Activated naive CD4-positive, alpha-beta T cell treated with anti-CD3 and anti-CD28 coated beads, Interleukin-2, amount 50 U/mL, for 16 hours (primary cell): ENCODE measurements at regions not wholly inside any gene's neighbourhood (a gene's known extent, or its start where the extent isn't known, plus 50 kb on each side); places are given as distances from the start of the nearest gene placed in this dataset.
A peak's percentile ranks its signal among the peaks of the same experiment; 100 is the strongest.

Experiments used
- DNase-seq: peaks from one replicate; pipeline ENCODE4 v3.0.0-alpha.2; 2020

- no peak for DNase-seq
These were observed 345.3 kb upstream of the CD180 start for GRCh38 chr5:67541875-67542274.

- DNase-seq = no peak
These were observed 342.4 kb upstream of the CD180 start for GRCh38 chr5:67538855-67539506.

- no peak for DNase-seq
These were observed 341.0 kb upstream of the CD180 start for GRCh38 chr5:67537439-67538148.

- DNase-seq = no peak
These were observed 340.3 kb upstream of the CD180 start for GRCh38 chr5:67536866-67537265.

DNA sequence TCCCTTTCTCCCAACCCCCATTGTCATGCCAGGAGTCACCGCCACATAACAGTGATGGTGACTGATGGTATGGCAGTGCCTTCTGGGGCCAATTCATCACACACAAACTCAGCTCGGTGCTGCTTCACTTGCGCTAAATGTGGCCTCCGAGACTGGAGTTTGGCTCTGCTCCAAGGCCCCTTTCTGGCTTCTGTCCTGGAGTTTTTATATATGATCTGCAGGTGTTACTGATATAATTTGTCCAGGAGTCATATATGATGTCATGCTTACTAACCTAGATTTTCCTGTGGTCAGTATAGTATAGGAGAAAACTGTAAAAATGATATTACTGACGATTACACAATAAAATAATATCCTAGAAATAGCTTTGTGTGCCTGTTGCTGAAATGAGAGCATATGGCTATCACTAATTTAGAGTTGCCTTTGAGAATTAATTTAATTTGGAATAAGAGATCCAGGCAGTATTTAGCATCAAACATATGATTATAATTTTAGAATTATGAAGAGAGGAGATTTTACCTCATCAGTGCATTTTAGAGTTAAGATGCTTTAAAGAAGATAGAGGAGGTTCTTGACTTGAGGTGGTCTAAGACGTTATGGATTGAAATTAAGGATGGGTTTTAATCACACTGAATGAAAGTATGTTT is 334.1 kb upstream of the CD180 start:
- DNase-seq = no peak

DNA sequence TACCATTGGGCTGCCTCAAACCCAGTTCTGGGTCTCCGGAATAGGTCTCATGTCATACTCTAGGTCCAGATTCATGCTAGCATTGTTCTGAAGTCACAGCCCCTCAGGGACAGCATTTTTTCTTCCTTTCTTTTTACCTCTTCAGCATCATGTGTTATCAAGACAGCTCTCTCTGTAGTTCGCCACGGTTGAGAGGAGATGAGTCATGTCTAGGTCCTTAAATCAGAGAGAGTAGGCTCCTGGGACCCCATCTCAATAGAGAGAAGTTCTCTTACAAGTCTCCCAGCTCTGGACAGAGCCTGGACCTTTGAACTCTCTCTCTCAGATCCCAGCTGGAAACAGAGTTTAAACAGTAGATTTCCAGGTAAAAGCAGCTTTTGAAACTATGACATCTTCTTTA is 332.4 kb upstream of the CD180 start:
- DNase-seq = no peak

DNA sequence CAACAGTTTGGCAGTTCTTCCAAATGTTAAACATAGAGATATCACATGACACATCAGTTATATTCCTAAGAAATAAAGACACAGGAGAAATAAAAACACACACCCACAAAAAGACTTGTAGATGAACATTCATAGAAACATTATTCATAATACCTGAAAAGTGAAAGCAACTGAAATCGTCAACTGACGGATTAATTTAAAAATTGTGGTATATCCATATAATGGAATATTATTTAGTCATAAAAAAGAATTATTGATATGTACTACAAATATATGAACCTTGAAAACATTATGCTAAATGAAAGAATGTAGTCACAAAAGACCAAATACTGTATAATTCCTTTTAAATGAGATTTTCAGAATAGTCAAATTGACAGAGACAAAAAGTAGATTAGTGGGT is 330.2 kb upstream of the CD180 start:
- DNase-seq = no peak

GRCh38 chr5:67520161-67520908 is 323.7 kb upstream of the CD180 start:
- DNase-seq = no peak

- DNase-seq = no peak
These were observed 321.6 kb upstream of the CD180 start for GRCh38 chr5:67518227-67518626.

- no peak for DNase-seq
These were observed 320.5 kb upstream of the CD180 start for GRCh38 chr5:67516948-67517565.

DNA sequence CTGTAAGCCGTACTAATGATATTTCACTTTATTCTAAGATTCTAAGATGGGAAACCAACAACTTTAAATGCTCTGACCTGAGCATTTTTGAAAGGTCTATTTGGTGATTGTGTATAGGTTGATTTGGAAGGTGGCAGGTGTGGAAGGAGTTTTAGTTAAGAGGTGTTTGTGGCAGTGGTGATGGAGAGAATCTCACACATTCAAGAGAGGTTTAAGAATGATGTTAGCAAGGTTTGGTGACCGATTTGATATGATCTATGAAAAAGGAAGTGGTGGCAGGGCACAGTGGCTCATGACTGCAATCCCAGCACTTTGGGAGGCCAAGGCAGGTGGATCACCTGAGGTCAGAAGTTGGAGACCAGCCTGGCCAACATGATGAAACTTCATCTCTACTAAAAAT is 319.2 kb upstream of the CD180 start:
- no peak for DNase-seq

DNA sequence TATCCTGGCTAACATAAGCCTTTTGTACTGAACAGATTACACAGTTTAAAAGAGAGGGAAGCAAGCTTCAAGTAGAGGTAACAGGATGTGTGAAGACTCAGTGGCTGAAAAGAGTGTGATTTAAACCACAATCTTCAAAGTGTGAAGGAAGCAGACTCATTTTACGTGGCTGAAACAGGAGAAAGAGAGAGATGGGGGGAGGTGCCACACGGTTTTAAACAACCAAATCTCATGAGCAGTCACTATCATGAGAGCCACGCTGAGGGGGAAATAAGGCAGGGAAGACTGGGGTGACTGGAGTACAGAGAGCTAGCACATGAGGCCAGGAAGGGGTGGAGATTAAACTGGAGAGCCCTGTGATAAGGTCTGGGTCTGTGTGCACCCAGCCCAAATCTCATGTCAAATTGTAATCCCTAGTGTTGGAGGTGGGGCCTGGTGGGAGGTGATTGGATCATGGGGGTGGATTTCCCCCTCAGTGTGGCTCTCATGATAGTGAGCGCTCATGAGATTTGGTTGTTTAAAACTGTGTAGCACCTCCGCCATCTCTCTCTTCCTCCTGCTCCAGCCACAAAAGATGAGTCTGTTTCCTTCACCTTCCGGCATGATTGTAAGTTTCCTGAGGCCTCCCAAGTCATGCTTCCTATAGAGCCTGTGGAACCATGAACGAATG is 318.6 kb upstream of the CD180 start:
- DNase-seq = peak; percentile 24

DNA sequence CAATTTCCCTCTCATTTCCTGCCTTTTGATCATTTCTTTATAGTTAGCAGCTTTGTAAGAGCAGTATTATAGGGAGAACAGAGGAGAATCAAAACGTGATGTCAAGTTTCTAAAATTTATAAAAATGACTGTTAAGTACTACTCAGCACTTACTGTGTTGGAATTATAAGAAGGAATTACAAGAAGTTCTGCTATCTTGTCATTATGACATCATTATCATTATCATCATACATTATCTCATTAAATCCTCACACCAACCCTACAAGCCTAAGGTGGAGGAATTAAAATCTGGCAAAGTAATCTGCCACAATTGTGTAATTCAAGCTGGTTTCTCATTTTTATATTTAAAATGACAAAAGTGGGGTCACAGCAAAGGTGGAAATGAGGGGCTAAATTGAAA is 316.2 kb upstream of the CD180 start:
- DNase-seq = no peak

DNA sequence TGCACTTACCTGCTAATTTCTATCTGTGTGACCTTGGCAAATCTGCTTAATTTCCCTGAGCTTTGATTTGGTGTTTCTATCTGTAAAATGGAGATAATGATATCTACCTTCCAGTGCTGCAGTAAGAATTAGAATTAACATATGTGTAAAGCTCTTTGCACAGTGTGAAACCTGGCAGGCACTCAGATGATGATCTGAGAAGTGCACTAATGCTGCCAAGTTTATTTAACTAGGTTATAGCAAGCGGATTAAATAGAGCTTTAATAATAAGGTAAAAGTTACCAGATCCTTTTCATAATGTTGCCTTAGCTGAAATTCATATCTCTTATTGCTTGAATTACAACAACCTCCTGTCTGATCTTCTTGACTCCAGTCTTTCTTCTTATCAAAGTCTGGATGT is 315.3 kb upstream of the CD180 start:
- DNase-seq = no peak

GRCh38 chr5:67510204-67510603 is 313.6 kb upstream of the CD180 start:
- no peak for DNase-seq

DNA sequence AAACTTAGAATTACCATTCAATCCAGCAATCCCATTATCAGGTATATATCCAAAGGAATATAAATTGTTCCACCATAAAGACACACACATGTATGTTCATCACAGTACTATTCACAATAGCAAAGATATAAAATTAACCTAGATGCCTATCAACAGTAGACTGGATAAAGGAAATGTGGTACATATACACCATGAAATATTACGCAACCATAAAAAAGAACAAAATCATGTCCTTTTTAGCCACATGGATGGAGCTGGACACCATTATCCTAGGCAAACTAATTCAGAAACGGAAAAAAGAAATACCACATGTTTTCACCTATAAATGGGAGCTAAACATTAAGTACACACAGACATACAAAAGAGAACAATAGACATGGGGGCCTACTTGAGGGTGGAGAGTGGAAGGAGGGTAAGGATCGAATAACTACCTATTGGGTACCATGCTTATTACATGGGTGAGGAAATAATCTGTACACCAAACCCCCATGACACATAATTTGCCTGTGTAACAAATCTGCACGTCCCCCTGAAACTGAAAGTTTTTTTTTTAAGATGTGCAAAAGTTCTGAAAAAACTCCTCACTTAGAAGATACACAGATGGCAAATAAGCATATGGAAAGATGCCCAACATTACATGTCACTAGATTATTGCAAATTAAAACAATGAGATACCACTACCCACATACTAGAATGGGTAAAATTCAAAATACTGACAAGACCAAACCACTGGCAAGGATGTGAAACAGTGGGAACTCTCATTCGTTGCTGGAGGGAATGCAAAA is 313.0 kb upstream of the CD180 start:
- DNase-seq = no peak

- no peak for DNase-seq
These were observed 309.6 kb upstream of the CD180 start for GRCh38 chr5:67506241-67506640.

DNA sequence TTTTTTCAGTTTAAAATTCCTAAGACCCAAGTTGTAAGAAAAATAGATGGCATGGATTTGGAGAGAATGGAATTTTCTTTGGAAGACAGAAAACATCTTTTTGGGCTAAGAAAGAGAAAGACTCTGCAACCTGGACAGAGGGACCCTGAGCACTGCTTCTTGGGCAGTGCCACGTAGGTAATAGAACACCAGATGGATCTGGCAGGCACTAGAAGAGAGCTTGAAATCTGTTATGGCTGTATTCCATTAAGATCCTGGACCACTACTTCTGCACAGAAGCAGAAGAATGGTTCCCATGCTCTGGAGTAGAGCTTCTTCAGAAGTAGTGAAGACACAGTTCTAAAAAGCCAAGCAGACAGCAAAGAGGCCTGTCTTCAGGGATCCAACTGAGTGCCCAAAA is 306.4 kb upstream of the CD180 start:
- no peak for DNase-seq

DNA sequence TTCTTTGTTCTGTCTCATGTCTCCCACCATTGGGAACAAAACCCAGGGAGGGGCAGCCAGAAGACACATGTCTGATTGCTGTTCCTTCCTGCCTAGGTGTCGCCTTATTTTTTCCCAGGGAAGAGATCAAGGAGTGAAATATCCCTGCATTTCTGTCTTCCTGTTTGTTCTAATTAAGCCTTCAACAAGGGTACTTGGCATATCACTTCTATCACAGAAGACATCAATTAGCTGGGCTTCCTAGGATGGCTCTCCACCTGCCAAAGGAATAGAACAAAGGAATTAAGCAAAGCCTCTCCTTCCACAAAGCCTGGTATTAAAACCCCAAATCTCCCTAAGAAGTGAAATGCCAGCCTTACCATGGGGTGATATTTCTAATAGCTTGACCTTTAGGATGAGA is 299.5 kb upstream of the CD180 start:
- DNase-seq = no peak

DNA sequence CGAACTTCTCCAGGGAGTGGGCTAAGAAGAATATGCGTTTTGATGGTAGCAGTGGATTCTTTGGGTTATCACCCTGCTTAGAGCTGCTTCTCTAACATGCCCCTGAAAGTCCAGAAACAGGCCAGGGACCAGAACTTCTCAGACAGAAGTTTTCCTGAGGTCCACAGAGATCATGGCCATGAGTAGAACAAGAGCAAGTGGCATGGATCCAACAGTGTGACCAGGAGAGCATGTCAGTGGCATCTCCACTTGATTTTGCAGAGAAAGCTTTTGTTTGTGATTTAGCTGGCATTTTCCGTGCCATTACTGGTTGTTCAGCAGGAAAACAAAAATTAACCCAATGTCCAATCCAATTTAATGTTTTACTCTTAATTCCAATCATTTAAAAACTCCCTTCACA is 298.5 kb upstream of the CD180 start:
- DNase-seq = no peak

DNA sequence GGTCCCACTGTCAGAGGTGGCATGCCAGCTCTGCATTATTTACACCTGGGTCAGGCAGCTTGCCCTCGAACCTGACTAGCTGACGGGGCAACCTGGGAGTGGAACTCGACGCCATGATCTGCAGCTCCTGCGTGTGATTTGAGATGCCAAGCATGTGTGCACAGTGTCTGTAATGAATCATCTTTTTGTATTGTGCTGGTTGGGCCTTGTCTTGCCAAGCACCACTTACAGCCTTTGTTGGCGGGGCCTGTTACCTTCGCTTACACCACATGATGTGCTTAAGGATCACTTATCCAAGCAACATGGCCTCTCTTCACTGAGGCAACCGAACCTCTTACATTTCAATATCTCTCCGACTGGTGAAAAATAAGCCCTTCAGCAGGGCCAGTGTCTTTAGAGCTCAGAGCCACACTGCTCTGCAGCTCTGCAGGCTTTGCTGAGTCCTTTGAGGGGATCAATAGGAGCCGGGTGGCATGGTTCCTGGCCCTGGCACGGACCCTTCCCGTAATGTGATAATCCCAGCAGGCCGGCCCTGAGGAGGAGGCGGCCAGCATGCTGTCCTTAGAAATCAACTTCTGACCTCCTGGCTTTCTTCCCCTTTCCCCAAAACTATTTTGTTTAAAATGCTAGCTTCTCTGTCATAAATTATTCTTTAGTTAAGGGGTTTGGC is 297.7 kb upstream of the CD180 start:
- no peak for DNase-seq
